GM23338 (cell line): ENCODE measurements at regions not wholly inside any gene's neighbourhood (a gene's known extent, or its start where the extent isn't known, plus 50 kb on each side); places are given as distances from the start of the nearest gene placed in this dataset.

Experiments used
- EZH2 ChIP-seq: fragments of 200-600 bp; sonication (generic); IDR thresholded peaks from one replicate; pipeline ENCODE4 v1.8.0; 2017; ENCODE audit warnings: antibody characterized with exemption, mild to moderate bottlenecking, low read depth; ENCODE audit not compliant: unreplicated experiment
- EZH2phosphoT487 ChIP-seq: fragments of 200-600 bp; sonication (generic); IDR thresholded peaks from one replicate; pipeline ENCODE4 v1.8.1; 2018; ENCODE audit warnings: antibody characterized with exemption; ENCODE audit not compliant: unreplicated experiment
- POLR2AphosphoS5 ChIP-seq: IDR thresholded peaks from 2 replicates; pipeline ENCODE4 v1.6.1; 2016; ENCODE audit warnings: antibody characterized with exemption, low read depth
- STAT1 ChIP-seq: IDR thresholded peaks from one replicate; pipeline ENCODE4 v1.6.1; 2016; ENCODE audit warnings: antibody characterized with exemption; ENCODE audit not compliant: unreplicated experiment
- ZNF114 ChIP-seq: fragments of 250-450 bp; sonication (Bioruptor Pico); IDR thresholded peaks from 2 replicates; pipeline ENCODE4 v1.5.0; 2020; ENCODE audit warnings: mild to moderate bottlenecking, moderate library complexity
- TF ChIP-seq, protein P1 (sequence below), 2 experiments: fragments of 200-600 bp in 1 of 2; sonication (generic) in 1 of 2; conservative IDR thresholded peaks; 2 replicates each; pipeline versions ENCODE4 v1.5.1 to v1.6.1; 2016 to 2017; ENCODE audit warnings: antibody characterized with exemption in 2 of 2, low read depth in 2 of 2, mild to moderate bottlenecking in 2 of 2, moderate library complexity in 1 of 2
- TF ChIP-seq, protein P2 (sequence below): IDR thresholded peaks from one replicate; pipeline ENCODE4 v1.6.1; 2018; ENCODE audit warnings: antibody characterized with exemption; ENCODE audit not compliant: unreplicated experiment

GRCh38 chr6:43921039-43921438 is 151.0 kb downstream of the VEGFA start:
- TF ChIP-seq, protein P1, sequence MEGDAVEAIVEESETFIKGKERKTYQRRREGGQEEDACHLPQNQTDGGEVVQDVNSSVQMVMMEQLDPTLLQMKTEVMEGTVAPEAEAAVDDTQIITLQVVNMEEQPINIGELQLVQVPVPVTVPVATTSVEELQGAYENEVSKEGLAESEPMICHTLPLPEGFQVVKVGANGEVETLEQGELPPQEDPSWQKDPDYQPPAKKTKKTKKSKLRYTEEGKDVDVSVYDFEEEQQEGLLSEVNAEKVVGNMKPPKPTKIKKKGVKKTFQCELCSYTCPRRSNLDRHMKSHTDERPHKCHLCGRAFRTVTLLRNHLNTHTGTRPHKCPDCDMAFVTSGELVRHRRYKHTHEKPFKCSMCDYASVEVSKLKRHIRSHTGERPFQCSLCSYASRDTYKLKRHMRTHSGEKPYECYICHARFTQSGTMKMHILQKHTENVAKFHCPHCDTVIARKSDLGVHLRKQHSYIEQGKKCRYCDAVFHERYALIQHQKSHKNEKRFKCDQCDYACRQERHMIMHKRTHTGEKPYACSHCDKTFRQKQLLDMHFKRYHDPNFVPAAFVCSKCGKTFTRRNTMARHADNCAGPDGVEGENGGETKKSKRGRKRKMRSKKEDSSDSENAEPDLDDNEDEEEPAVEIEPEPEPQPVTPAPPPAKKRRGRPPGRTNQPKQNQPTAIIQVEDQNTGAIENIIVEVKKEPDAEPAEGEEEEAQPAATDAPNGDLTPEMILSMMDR (conservative IDR thresholded peaks at IDR 0.05; ENCODE audit: low read depth in 2 of 2) = no peak
- TF ChIP-seq, protein P2, sequence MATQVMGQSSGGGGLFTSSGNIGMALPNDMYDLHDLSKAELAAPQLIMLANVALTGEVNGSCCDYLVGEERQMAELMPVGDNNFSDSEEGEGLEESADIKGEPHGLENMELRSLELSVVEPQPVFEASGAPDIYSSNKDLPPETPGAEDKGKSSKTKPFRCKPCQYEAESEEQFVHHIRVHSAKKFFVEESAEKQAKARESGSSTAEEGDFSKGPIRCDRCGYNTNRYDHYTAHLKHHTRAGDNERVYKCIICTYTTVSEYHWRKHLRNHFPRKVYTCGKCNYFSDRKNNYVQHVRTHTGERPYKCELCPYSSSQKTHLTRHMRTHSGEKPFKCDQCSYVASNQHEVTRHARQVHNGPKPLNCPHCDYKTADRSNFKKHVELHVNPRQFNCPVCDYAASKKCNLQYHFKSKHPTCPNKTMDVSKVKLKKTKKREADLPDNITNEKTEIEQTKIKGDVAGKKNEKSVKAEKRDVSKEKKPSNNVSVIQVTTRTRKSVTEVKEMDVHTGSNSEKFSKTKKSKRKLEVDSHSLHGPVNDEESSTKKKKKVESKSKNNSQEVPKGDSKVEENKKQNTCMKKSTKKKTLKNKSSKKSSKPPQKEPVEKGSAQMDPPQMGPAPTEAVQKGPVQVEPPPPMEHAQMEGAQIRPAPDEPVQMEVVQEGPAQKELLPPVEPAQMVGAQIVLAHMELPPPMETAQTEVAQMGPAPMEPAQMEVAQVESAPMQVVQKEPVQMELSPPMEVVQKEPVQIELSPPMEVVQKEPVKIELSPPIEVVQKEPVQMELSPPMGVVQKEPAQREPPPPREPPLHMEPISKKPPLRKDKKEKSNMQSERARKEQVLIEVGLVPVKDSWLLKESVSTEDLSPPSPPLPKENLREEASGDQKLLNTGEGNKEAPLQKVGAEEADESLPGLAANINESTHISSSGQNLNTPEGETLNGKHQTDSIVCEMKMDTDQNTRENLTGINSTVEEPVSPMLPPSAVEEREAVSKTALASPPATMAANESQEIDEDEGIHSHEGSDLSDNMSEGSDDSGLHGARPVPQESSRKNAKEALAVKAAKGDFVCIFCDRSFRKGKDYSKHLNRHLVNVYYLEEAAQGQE = no peak
- TF ChIP-seq POLR2AphosphoS5 (no peak), STAT1 (no peak), ZNF114 (CRISPR knock-in tag) (no peak), EZH2 (no peak), EZH2phosphoT487 (no peak)
